GM13977 (cell line): ENCODE measurements at regions not wholly inside any gene's neighbourhood (a gene's known extent, or its start where the extent isn't known, plus 50 kb on each side); places are given as distances from the start of the nearest gene placed in this dataset.

Experiments used
- DNase-seq: peaks from one replicate; pipeline ENCODE4 v3.0.0; 2012; ENCODE audit warnings: low spot score
- CTCF ChIP-seq: IDR thresholded peaks from 2 replicates; pipeline ENCODE4 v1.5.1; 2012; ENCODE audit warnings: mild to moderate bottlenecking, control low read depth; ENCODE audit not compliant: insufficient read depth; ENCODE audit errors: extremely low read depth, missing control alignments
- in situ Hi-C: fragments of 300-500 bp; cut with MboI; formaldehyde crosslinking; loops from one replicate; pipeline ENCODE4 v1.12.0; 2022; ENCODE audit warnings: low sequenced_read_pairs, low pct_unique_long_range_greater_than_20kb, mixed read lengths, inconsistent platforms; ENCODE audit not compliant: unreplicated experiment

GRCh38 chr3:167057581-167057980 lies 322.5 kb downstream of the ZBBX start:
- TF ChIP-seq CTCF = no peak
- DNase-seq = no peak
- in situ Hi-C loops = no loop called here

GRCh38 chr3:167054926-167055325 lies 325.2 kb downstream of the ZBBX start:
- in situ Hi-C loops = no loop called here
- no peak for TF ChIP-seq CTCF
- no peak for DNase-seq

GRCh38 chr3:167051421-167051820 lies 328.7 kb downstream of the ZBBX start:
- no peak for TF ChIP-seq CTCF
- DNase-seq = no peak
- in situ Hi-C loops = no loop called here

- no peak for DNase-seq
- TF ChIP-seq CTCF = no peak
- in situ Hi-C loops = no loop called here
Measured at GRCh38 chr3:167033866-167034265, 346.2 kb downstream of the ZBBX start.

GRCh38 chr3:167032267-167032876 lies 347.7 kb downstream of the ZBBX start:
- peak; percentile 39 for TF ChIP-seq CTCF
- DNase-seq = no peak
- in situ Hi-C loops = no loop called here

GRCh38 chr3:167031364-167032049 lies 348.6 kb downstream of the ZBBX start:
- TF ChIP-seq CTCF = no peak
- DNase-seq = no peak
- in situ Hi-C loops = no loop called here
